Liver (tissue), 8 donors: ENCODE measurements at regions not wholly inside any gene's neighbourhood (a gene's known extent, or its start where the extent isn't known, plus 50 kb on each side); places are given as distances from the start of the nearest gene placed in this dataset.

Experiments used
- DNase-seq: peaks from one replicate; pipeline ENCODE4 v3.0.0-alpha.2; 2017; ENCODE audit warnings: low spot score
- H3K27ac ChIP-seq, 2 donors: one replicate each; pipeline ENCODE4 v1.7.0; 2013; ENCODE audit warnings: inconsistent platforms in 2 of 2, low read length in 2 of 2, control low read depth in 1 of 2, low read depth in 1 of 2, mild to moderate bottlenecking in 1 of 2
- H3K27me3 ChIP-seq, 4 donors: one replicate each; pipeline versions ENCODE4 v1.6.1 to v1.7.0; 2013; ENCODE audit warnings: low read length in 3 of 4, inconsistent platforms in 1 of 4, mild to moderate bottlenecking in 1 of 4, moderate library complexity in 1 of 4; ENCODE audit not compliant: control insufficient read depth in 4 of 4, insufficient read depth in 4 of 4
- H3K36me3 ChIP-seq, 4 donors: one replicate each; pipeline versions ENCODE4 v1.6.1 to v1.7.0; 2013; ENCODE audit warnings: low read length in 3 of 4, mild to moderate bottlenecking in 3 of 4, low read depth in 1 of 4, moderate library complexity in 1 of 4; ENCODE audit not compliant: control insufficient read depth in 4 of 4, insufficient read depth in 3 of 4
- H3K4me1 ChIP-seq, 4 donors: one replicate each; pipeline versions ENCODE4 v1.6.1 to v1.7.0; 2013; ENCODE audit warnings: low read length in 3 of 4, mild to moderate bottlenecking in 3 of 4, moderate library complexity in 1 of 4; ENCODE audit not compliant: control insufficient read depth in 4 of 4, insufficient read depth in 4 of 4
- H3K4me3 ChIP-seq, 3 donors: one replicate each; pipeline versions ENCODE4 v1.6.1 to v1.7.0; 2013; ENCODE audit warnings: low read length in 3 of 3, control low read depth in 1 of 3, low read depth in 1 of 3, mild to moderate bottlenecking in 1 of 3
- H3K9ac ChIP-seq, 2 donors: one replicate each; pipeline ENCODE4 v1.7.0; 2013; ENCODE audit warnings: low read length in 2 of 2, mild to moderate bottlenecking in 2 of 2, moderate library complexity in 2 of 2, control low read depth in 1 of 2, low read depth in 1 of 2
- H3K9me3 ChIP-seq, 4 donors: one replicate each; pipeline versions ENCODE4 v1.6.1 to v1.7.0; 2013; ENCODE audit warnings: low read length in 3 of 4; ENCODE audit not compliant: control insufficient read depth in 4 of 4
- ATF3 ChIP-seq: IDR thresholded peaks from 2 replicates; pipeline ENCODE4 v1.6.1; 2016; ENCODE audit warnings: antibody characterized with exemption
- CTCF ChIP-seq: fragments of 150-350 bp; IDR thresholded peaks from 2 replicates; pipeline ENCODE4 v1.5.1; 2017; ENCODE audit warnings: improper control_type of control experiment, low read depth, low read length; ENCODE audit not compliant: missing input control
- EGR1 ChIP-seq, 2 donors: IDR thresholded peaks; 2 replicates each; pipeline ENCODE4 v1.6.1; 2016 to 2018; ENCODE audit warnings: antibody characterized with exemption in 2 of 2, low read depth in 2 of 2
- FOXA1 ChIP-seq: IDR thresholded peaks from 2 replicates; pipeline ENCODE4 v1.6.1; 2016; ENCODE audit warnings: antibody characterized with exemption
- FOXA2 ChIP-seq: IDR thresholded peaks from 2 replicates; pipeline ENCODE4 v1.6.1; 2016; ENCODE audit warnings: antibody characterized with exemption
- GABPA ChIP-seq, 2 donors: IDR thresholded peaks in 1 of 2; conservative IDR thresholded peaks in 1 of 2; 2 replicates each; pipeline ENCODE4 v1.6.1; 2016; ENCODE audit warnings: antibody characterized with exemption in 2 of 2, mild to moderate bottlenecking in 1 of 2, moderate library complexity in 1 of 2
- HNF4A ChIP-seq, 2 donors: conservative IDR thresholded peaks; 2 replicates each; pipeline ENCODE4 v1.6.1; 2016; ENCODE audit warnings: antibody characterized with exemption in 2 of 2, mild to moderate bottlenecking in 2 of 2
- HNF4G ChIP-seq: IDR thresholded peaks from 2 replicates; pipeline ENCODE4 v1.6.1; 2016; ENCODE audit warnings: antibody characterized with exemption
- JUND ChIP-seq, 2 donors: IDR thresholded peaks; 2 replicates each; pipeline ENCODE4 v1.6.1; 2016; ENCODE audit warnings: antibody characterized with exemption in 2 of 2
- MAX ChIP-seq: IDR thresholded peaks from 2 replicates; pipeline ENCODE4 v1.6.1; 2016; ENCODE audit warnings: antibody characterized with exemption
- NR2F2 ChIP-seq: IDR thresholded peaks from 2 replicates; pipeline ENCODE4 v1.6.1; 2016; ENCODE audit warnings: antibody characterized with exemption
- RAD21 ChIP-seq, 2 donors: IDR thresholded peaks; 2 replicates each; pipeline ENCODE4 v1.6.1; 2016; ENCODE audit warnings: antibody characterized with exemption in 2 of 2, mild to moderate bottlenecking in 2 of 2
- REST ChIP-seq: IDR thresholded peaks from 2 replicates; pipeline ENCODE4 v1.6.1; 2016; ENCODE audit warnings: antibody characterized with exemption, mild to moderate bottlenecking
- RXRA ChIP-seq, 2 donors: IDR thresholded peaks; 2 replicates each; pipeline ENCODE4 v1.6.1; 2017 to 2018; ENCODE audit warnings: antibody characterized with exemption in 2 of 2, mild to moderate bottlenecking in 1 of 2
- SP1 ChIP-seq: IDR thresholded peaks from 2 replicates; pipeline ENCODE4 v1.6.1; 2018; ENCODE audit warnings: antibody characterized with exemption, mild to moderate bottlenecking
- TAF1 ChIP-seq: conservative IDR thresholded peaks from 2 replicates; pipeline ENCODE4 v1.6.1; 2016; ENCODE audit warnings: antibody characterized with exemption, mild to moderate bottlenecking
- YY1 ChIP-seq: IDR thresholded peaks from 2 replicates; pipeline ENCODE4 v1.6.1; 2016; ENCODE audit warnings: antibody characterized with exemption, mild to moderate bottlenecking
- ZBTB33 ChIP-seq: IDR thresholded peaks from 2 replicates; pipeline ENCODE4 v1.6.1; 2016; ENCODE audit warnings: antibody characterized with exemption
- WGBS: extraction: QIAGEN DNeasy Blood & Tissue Kit; methylation state at CpG from one replicate; pipeline ENCODE4 v1.1.7; 2013; 5-methylcytosine and 5-hydroxymethylcytosine counted together
- donor health status: healthy.
- donor health status: healthy.
- donor health status: healthy.
- donor health status: healthy.
- donor health status: healthy.

- H3K9me3 ChIP-seq, result no peaks in the 10 kb centered on the region
- peaks cover 0 to 3% (median 0%) of the 10 kb centered on the region in 4 donors for H3K27me3 ChIP-seq
- no peaks in the 10 kb centered on the region for H3K36me3 ChIP-seq
- H3K4me3 ChIP-seq, result no peak overlapping the region
- DNase-seq, result no peak
- H3K27ac ChIP-seq, result no peak overlapping the region
- peaks cover 0 to 5% (median 0%) of the 10 kb centered on the region in 4 donors for H3K4me1 ChIP-seq
- no peak overlapping the region for H3K9ac ChIP-seq
- 32% methylated on average over 3 of the region's 3 CpGs for WGBS
- no peak for TF ChIP-seq NR2F2
- no peak for TF ChIP-seq YY1
- TF ChIP-seq EGR1 (IDR thresholded peaks at IDR 0.05; ENCODE audit: low read depth in 2 of 2), result no peak
- TF ChIP-seq REST, result no peak
- TF ChIP-seq TAF1, result no peak
- TF ChIP-seq JUND (IDR thresholded peaks at IDR 0.05), result no peak
- TF ChIP-seq HNF4G, result no peak
- TF ChIP-seq FOXA2, result no peak
- TF ChIP-seq MAX, result no peak
- no peak for TF ChIP-seq SP1
- TF ChIP-seq FOXA1, result no peak
- no peak for TF ChIP-seq ZBTB33
- no peak for TF ChIP-seq ATF3
- no peak for TF ChIP-seq HNF4A (conservative IDR thresholded peaks at IDR 0.05)
- no peak for TF ChIP-seq RXRA (IDR thresholded peaks at IDR 0.05)
- no peak for TF ChIP-seq CTCF
- no peak for TF ChIP-seq GABPA (IDR thresholded peaks at IDR 0.05 in 1 of 2, conservative IDR thresholded peaks at IDR 0.05 in 1 of 2)
- TF ChIP-seq RAD21 (IDR thresholded peaks at IDR 0.05), result no peak
Observed at GRCh38 chr9:80619356-80619755, 1047.6 kb downstream of the TLE4 start.
